ENCODE measurements at regions not wholly inside any gene's neighbourhood (a gene's known extent, or its start where the extent isn't known, plus 50 kb on each side); places are given as distances from the start of the nearest gene placed in this dataset.
"Not testable (repeated sequence)": the region's sequence is repeated elsewhere in the genome, so short reads cannot be mapped to it uniquely, and the experiment has no call there.

DNA sequence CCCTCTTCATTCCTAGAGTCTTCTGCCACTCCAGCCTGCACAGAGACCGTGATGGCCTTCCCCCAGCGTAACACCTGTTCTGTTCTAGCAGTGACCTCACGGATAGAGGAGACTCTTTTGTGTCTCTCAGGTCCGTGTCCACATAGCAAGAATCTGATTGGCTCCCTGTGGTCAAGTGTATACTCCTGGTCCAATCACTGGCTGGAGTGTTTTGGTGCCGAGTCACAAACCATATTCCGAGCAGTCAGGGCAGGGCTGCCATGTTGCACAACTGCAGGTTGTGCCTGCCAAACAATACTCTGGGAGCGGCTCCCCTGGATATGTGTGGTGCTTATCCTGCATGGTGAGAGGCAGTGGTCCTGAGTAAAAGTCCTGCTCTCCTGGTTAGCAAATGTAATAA is 402.4 kb downstream of the KCNRG start:
- no peak for DNase-seq (ENCODE audit: low read depth in 2 of 2)

DNA sequence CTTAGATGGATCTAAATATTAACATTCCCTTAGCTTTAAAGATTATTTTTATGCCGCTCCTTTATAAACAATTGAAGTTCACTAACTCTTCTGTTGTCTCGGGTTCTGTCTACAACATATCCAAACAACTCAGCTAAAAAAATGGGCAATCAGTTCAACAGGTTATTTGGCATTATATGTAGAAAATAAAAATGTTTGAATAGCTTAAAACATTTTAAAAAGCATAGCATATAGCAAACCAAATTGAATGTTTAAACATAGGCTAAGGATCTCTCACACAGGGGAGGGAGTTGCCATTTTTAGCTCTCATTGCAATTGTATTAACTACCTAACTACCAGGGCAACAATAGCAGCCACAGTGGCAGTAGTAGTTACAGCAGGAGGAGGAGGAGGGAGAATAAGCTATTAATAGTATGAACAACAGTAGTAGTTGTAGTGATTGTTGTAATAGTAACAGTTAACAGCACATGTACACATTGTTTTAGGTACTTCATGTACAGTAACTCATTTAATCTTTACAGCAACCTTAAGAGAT is 404.2 kb downstream of the KCNRG start:
- no peak for DNase-seq (ENCODE audit: low read depth in 2 of 2)

GRCh38 chr13:50419896-50420295 is 404.7 kb downstream of the KCNRG start:
- no peak for DNase-seq (ENCODE audit: low read depth in 2 of 2)

DNA sequence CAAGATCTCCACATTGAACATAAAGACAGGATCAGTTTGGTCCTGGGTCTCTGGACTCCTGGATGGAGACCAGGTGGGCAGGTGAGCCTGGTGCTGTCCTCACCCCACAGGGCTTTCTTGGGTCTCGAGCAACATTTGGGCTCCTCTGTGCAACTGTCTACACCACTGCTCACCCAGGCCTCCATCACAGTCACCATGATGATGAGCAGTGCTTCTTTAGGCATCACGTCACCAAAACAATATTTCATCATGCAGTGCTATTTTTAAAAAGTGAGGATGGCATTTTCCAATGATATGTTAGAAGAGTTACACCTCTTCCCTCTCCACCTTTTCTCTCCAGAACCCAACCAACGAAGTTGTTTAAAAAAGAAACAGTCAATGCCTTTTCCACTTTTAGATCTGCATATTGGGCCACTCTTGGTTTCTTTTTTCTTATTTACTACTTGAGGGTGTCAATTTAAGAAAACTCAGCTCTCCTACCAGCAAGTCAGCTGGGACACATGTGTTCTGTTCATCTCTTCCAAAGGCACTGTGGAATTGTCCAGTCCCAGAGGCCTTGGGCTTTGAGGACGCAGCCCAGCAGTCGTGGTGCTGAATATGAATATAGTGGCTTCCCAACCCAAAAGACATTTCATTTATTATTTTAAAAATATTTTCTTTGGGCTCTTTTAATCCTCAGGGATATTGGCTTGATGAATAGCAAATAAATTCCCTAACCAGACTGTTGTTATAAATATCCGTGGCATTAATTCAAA is 405.7 kb downstream of the KCNRG start:
- no peak for DNase-seq (ENCODE audit: low read depth in 2 of 2)

DNA sequence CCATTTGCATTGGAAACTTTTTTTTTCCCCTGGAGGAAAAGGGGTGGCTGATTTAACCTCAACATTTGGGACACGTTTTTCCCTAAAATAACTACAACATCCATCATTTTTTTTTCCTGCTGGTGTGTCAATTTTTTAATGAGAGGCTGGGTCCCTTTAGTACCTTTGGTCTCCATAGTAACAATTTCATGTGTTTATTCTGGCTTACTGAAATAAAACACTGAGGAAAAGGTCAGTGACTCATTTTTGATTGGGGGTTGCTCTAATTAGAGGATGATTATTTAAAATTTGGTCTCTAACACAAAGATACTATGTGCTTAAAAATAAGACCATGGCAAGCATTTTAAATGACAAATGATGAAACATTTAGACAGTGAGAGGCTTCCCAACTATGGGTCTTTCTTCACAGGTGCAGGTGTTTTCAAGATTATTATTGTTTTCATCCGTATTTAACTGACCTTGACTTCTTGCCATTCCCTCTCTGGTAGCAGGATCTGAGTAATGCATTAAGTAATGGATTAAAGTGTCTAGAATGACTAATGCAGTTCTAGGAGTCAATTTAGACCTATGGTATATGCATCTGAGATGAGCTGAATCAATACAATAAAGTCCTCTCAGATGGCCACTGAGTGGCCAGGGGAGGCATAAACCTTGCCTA is 406.4 kb downstream of the KCNRG start:
- no peak for DNase-seq (ENCODE audit: low read depth in 2 of 2)

- no peak for DNase-seq (ENCODE audit: low read depth in 2 of 2)
These were observed 407.2 kb downstream of the KCNRG start for GRCh38 chr13:50422181-50423148.

DNA sequence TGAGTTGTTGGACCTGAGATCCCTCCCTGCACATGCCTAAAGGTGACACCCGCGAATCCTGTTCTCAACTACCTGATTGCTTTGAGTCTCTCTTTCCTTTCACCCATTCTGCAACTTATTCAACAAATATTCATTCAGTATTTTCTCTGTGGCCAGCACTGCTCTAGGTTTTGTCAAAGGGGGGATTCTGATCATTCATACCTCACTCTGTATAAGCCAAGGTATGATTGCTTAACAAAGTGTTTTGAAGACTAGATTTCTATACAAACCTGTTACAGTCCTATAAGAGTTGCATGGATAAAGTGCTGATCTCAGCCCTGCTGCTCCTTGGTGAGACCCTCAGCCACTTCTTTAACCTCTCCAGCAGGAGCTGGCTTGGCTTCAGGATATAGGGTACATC is 409.7 kb downstream of the KCNRG start:
- DNase-seq (ENCODE audit: low read depth in 2 of 2), result no peak

- no peak for DNase-seq (ENCODE audit: low read depth in 2 of 2)
These were observed 410.5 kb downstream of the KCNRG start for GRCh38 chr13:50425772-50426171.

DNA sequence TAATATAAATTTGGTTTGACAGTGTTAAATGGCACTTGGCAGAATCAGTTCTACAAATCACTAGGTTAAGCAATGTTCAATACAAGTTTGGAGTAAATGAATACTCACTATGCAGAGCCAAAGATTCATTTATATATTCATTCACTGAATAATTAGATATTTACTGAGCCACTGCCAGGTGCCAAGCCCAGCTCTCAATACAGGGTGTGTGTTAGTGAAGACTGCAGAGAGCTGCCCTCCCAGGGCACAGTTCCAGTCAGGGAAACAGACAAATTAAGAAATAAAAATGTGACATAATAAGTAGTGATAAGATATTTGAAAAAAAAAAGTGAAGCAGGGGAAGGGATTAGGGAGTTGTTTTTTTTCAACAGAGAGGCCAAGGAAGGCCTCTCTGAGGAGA is 411.7 kb downstream of the KCNRG start:
- no peak for DNase-seq (ENCODE audit: low read depth in 2 of 2)

DNA sequence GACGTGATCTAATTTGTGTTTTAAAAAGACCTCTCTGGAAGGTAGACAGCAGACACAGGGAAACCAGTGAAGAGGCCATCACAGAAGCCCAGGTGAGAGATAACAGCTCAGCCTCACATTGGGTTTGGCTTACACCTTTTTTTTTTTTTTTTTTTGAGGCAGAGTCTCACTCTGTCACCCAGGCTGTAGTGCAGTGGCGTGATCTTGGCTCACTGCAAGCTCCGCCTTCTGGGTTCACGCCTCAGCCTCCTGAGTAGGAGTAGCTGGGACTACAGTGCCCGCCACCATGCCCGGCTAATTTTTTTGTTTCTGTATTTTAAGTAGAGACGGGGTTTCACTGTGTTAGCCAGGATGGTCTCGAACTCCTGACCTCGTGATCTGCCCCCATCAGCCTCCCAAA is 412.3 kb downstream of the KCNRG start:
- not testable (repeated sequence) for DNase-seq (ENCODE audit: low read depth in 2 of 2)

DNA sequence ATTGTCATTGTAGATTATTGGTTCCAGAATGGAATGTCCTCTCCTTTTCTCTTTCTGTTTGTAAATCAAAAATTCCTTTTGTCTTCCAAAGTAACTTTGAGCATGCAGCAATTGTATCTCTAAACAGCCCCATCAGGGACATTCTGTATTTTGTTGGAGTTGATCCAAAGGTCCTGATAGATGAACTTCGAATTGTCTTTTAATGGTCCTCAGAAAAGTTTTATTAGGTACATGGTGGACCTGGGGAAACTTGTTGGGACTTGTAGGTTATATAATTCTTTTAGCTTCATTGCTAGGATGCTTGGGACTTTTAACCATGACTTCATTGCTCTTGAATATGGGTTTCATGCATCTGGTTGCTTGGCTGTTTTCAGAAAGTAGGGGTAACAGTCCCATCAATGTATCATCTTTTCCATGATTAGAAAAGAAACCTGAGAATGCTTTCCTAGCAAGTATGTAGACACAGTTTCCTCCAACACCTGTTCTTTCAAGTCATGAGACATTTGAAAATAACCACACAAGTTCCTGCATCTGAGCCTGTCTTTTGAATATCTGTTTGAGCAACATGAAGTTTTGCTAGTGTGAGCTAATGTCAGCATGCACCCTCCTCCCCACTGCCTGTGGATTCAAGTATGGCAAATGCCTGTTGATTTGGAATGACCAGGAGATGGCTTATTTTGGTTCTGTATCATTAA is 413.1 kb downstream of the KCNRG start:
- no peak for DNase-seq (ENCODE audit: low read depth in 2 of 2)

DNA sequence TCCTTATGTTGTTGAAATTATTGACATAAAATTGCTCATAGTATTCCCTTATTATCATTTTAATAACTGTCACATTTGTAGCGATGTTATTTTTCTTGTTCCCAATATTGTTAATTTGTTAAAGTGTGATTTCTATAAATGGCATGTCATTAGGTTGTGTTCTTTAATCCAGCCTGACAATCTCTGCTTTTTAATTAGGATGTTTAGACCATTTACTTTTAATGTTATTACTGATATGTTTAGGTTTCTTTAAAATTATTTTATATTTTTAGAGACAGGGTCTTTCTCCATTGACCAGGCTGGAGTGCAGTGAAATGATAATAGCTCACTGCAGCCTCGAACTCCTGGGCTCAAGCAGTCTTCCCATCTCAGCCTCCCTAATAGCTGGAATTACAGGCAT is 408.5 kb downstream of the DLEU7 start:
- no peak for DNase-seq (ENCODE audit: low read depth in 2 of 2)

- DNase-seq (ENCODE audit: low read depth in 2 of 2), result no peak
These were observed 406.2 kb downstream of the DLEU7 start for GRCh38 chr13:50437252-50437651.

DNA sequence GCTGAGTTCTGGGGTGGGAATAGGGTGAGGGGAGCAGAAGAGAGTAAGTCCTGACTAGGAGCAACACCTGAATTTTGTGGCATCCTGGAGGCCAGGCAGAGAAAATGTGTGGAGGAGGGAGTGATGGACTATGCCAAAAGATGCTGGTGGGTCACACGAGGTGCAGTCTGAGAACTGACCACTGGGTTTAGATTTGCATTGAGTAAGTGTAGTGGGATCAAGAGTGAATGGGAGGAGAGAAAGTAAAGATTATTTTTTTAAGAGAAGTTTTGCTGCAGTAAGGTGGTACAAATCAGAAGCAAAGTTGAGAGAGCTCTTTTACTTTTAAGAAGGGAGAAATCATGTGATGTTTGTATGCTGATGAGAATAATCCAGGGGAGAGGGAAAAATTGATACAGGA is 405.1 kb downstream of the DLEU7 start:
- no peak for DNase-seq (ENCODE audit: low read depth in 2 of 2)

DNA sequence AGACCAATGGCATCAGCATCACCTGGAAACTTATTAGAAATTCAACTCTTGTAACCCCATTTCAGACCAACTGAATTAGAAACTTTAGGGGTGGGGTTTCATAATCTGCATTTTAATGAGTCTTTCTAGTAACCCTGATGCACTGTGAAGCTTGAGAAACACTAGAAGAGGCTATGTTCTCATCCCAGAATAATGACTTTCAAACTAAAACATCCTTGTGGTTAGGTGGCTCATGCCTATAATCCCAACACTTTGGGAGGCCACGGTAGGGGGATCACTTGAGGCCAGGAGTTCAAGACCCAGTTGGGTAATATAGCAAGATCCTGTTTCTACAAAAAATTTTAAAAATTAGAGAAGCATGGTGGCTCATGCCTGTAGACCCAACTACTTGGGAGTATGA is 402.4 kb downstream of the DLEU7 start:
- DNase-seq (ENCODE audit: low read depth in 2 of 2), result no peak

DNA sequence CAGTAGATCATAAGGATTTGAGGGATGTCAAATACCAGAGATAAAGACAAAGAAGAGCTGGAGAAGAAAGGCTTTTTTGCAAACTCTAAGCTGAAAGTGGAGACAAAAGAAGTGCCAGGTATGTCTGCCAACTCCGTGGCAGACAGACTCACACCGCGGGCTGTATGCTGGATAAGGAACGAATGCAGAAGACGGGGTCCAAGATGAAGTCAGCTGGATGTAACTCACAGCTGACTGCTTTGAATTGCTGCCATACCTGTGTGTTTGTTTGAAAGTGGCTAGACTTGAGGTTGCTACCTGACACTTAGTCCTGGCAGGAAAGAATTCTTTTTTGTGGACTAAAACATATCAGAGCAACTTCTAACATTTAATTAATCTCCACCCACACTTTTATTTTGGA is 398.8 kb downstream of the DLEU7 start:
- DNase-seq (ENCODE audit: low read depth in 2 of 2), result no peak

DNA sequence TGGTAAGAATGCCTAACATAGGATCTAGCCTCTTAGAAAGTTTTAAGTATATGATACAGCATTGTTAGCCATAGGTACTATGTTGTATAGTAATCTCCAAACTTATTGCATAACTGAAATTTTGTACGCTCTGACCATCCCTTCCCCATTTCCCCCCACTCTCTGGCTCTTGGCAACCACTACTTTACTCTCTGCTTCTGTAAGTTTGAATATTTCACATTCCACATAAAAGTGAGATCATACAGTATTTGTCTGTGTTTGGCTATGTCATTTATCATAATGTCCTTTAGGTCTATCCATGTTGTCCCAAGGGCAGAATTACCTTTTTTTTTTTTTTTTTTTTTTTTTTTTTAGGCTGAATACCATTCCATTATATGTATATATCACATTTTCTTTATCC is 396.9 kb downstream of the DLEU7 start:
- DNase-seq (ENCODE audit: low read depth in 2 of 2), result no peak

GRCh38 chr13:50448535-50448998 is 394.9 kb downstream of the DLEU7 start:
- no peak for DNase-seq (ENCODE audit: low read depth in 2 of 2)

DNA sequence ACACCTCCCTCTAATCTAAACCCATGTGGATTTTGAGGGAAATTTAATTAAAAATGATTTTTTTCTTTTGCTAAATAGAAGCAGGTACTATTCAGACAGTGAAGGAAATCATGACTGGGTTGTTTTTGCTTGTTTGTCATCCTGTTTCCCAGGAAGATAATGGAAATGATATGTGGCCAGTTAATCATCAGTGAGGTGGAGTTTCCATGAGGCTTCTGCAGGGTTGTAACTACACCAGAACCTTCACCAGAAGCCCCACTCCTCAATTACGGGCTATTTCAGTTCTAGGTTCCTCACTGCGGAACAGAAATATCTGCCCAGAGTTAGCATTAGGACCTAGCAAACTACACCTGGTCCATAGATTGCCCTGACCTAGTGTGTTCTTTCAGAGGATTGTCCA is 394.0 kb downstream of the DLEU7 start:
- DNase-seq (ENCODE audit: low read depth in 2 of 2), result no peak

DNA sequence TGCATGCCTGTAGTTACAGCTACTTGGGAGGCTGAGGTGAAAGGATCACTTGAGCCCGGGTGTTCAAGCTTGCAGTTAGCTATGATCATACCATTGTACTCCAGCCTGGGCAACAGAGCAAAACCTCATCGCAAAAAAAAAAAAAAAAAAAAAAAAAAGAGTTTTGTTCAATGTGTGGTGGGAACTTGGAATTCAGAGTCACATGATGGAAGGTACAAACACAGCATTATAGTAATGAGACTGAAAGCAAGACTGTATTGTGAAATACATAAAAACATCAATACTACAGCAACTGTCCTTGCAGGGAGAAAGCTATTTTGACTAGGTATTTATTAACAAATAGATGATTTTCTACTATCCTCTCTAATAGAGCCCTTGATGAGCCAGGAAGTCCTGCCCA is 393.2 kb downstream of the DLEU7 start:
- DNase-seq (ENCODE audit: low read depth in 2 of 2), result no peak

GRCh38 chr13:50451609-50452008 is 391.9 kb downstream of the DLEU7 start:
- no peak for DNase-seq (ENCODE audit: low read depth in 2 of 2)

GRCh38 chr13:50452028-50452427 is 391.5 kb downstream of the DLEU7 start:
- DNase-seq (ENCODE audit: low read depth in 2 of 2), result no peak
